ENCODE measurements at regions not wholly inside any gene's neighbourhood (a gene's known extent, or its start where the extent isn't known, plus 50 kb on each side); places are given as distances from the start of the nearest gene placed in this dataset.

GRCh38 chr14:97442363-97442762 is 645.2 kb downstream of the VRK1 start:
- H3K9ac ChIP-seq (ENCODE audit: low read depth, low read length) = no peak overlapping the region
- no peaks in the 10 kb centered on the region for H3K9me3 ChIP-seq (ENCODE audit: insufficient read depth, low read depth, low read length)
- H3K27me3 ChIP-seq (ENCODE audit: insufficient read depth, low read length) = no peaks in the 10 kb centered on the region
- no peak overlapping the region for H3K4me3 ChIP-seq (ENCODE audit: low read length)
- H3K4me1 ChIP-seq (ENCODE audit: insufficient read depth, low read length) = no peaks in the 10 kb centered on the region
- no peak overlapping the region for H3K27ac ChIP-seq (ENCODE audit: low read length)
- no peaks in the 10 kb centered on the region for H3K36me3 ChIP-seq (ENCODE audit: insufficient read depth, low read depth, low read length)

- Histone ChIP-seq H3K27me3 (ENCODE audit: insufficient read depth, low read length) (no peaks in the 10 kb centered on the region), H3K4me1 (ENCODE audit: insufficient read depth, low read length) (no peaks in the 10 kb centered on the region), H3K27ac (ENCODE audit: low read length) (no peak overlapping the region), H3K9me3 (ENCODE audit: insufficient read depth, low read depth, low read length) (no peaks in the 10 kb centered on the region), H3K9ac (ENCODE audit: low read depth, low read length) (no peak overlapping the region), H3K36me3 (ENCODE audit: insufficient read depth, low read depth, low read length) (no peaks in the 10 kb centered on the region), H3K4me3 (ENCODE audit: low read length) (no peak overlapping the region)
These were observed 646.2 kb downstream of the VRK1 start for GRCh38 chr14:97443412-97443811.

GRCh38 chr14:97444248-97444647 is 647.1 kb downstream of the VRK1 start:
- Histone ChIP-seq H3K9ac (ENCODE audit: low read depth, low read length) (no peak overlapping the region), H3K27me3 (ENCODE audit: insufficient read depth, low read length) (no peaks in the 10 kb centered on the region), H3K4me1 (ENCODE audit: insufficient read depth, low read length) (no peaks in the 10 kb centered on the region), H3K4me3 (ENCODE audit: low read length) (no peak overlapping the region), H3K27ac (ENCODE audit: low read length) (no peak overlapping the region), H3K9me3 (ENCODE audit: insufficient read depth, low read depth, low read length) (no peaks in the 10 kb centered on the region), H3K36me3 (ENCODE audit: insufficient read depth, low read depth, low read length) (no peaks in the 10 kb centered on the region)

GRCh38 chr14:97445367-97445766 is 648.2 kb downstream of the VRK1 start:
- Histone ChIP-seq H3K4me3 (ENCODE audit: low read length) (no peak overlapping the region), H3K27me3 (ENCODE audit: insufficient read depth, low read length) (no peaks in the 10 kb centered on the region), H3K27ac (ENCODE audit: low read length) (no peak overlapping the region), H3K36me3 (ENCODE audit: insufficient read depth, low read depth, low read length) (no peaks in the 10 kb centered on the region), H3K4me1 (ENCODE audit: insufficient read depth, low read length) (no peaks in the 10 kb centered on the region), H3K9ac (ENCODE audit: low read depth, low read length) (no peak overlapping the region), H3K9me3 (ENCODE audit: insufficient read depth, low read depth, low read length) (no peaks in the 10 kb centered on the region)

- no peak overlapping the region for H3K27ac ChIP-seq (ENCODE audit: low read length)
- H3K4me3 ChIP-seq (ENCODE audit: low read length) = no peak overlapping the region
- no peaks in the 10 kb centered on the region for H3K4me1 ChIP-seq (ENCODE audit: insufficient read depth, low read length)
- H3K27me3 ChIP-seq (ENCODE audit: insufficient read depth, low read length) = no peaks in the 10 kb centered on the region
- no peak overlapping the region for H3K9ac ChIP-seq (ENCODE audit: low read depth, low read length)
- no peaks in the 10 kb centered on the region for H3K9me3 ChIP-seq (ENCODE audit: insufficient read depth, low read depth, low read length)
- no peaks in the 10 kb centered on the region for H3K36me3 ChIP-seq (ENCODE audit: insufficient read depth, low read depth, low read length)
These were observed 648.9 kb downstream of the VRK1 start for GRCh38 chr14:97446087-97446486.

- no peak overlapping the region for H3K4me3 ChIP-seq (ENCODE audit: low read length)
- peaks cover 13% of the 10 kb centered on the region for H3K27me3 ChIP-seq (ENCODE audit: insufficient read depth, low read length)
- no peaks in the 10 kb centered on the region for H3K4me1 ChIP-seq (ENCODE audit: insufficient read depth, low read length)
- H3K9ac ChIP-seq (ENCODE audit: low read depth, low read length) = no peak overlapping the region
- H3K27ac ChIP-seq (ENCODE audit: low read length) = no peak overlapping the region
- no peaks in the 10 kb centered on the region for H3K36me3 ChIP-seq (ENCODE audit: insufficient read depth, low read depth, low read length)
- no peaks in the 10 kb centered on the region for H3K9me3 ChIP-seq (ENCODE audit: insufficient read depth, low read depth, low read length)
These were observed 655.1 kb downstream of the VRK1 start for GRCh38 chr14:97452314-97452713.

- Histone ChIP-seq H3K27me3 (ENCODE audit: insufficient read depth, low read length) (peaks cover 29% of the 10 kb centered on the region), H3K36me3 (ENCODE audit: insufficient read depth, low read depth, low read length) (no peaks in the 10 kb centered on the region), H3K27ac (ENCODE audit: low read length) (no peak overlapping the region), H3K4me1 (ENCODE audit: insufficient read depth, low read length) (peaks cover under 1% of the 10 kb centered on the region; the same call in 1 of the 2 replicates), H3K9me3 (ENCODE audit: insufficient read depth, low read depth, low read length) (no peaks in the 10 kb centered on the region), H3K9ac (ENCODE audit: low read depth, low read length) (no peak overlapping the region), H3K4me3 (ENCODE audit: low read length) (no peak overlapping the region)
These were observed 656.8 kb downstream of the VRK1 start for GRCh38 chr14:97453991-97454390.

- Histone ChIP-seq H3K4me1 (ENCODE audit: insufficient read depth, low read length) (peaks cover 5% of the 10 kb centered on the region; the same call in 1 of the 2 replicates), H3K4me3 (ENCODE audit: low read length) (no peak overlapping the region), H3K27ac (ENCODE audit: low read length) (no peak overlapping the region), H3K27me3 (ENCODE audit: insufficient read depth, low read length) (peaks cover 36% of the 10 kb centered on the region), H3K9ac (ENCODE audit: low read depth, low read length) (no peak overlapping the region), H3K36me3 (ENCODE audit: insufficient read depth, low read depth, low read length) (no peaks in the 10 kb centered on the region), H3K9me3 (ENCODE audit: insufficient read depth, low read depth, low read length) (no peaks in the 10 kb centered on the region)
These were observed 659.3 kb downstream of the VRK1 start for GRCh38 chr14:97456462-97456861.

GRCh38 chr14:97456958-97457357 is 659.8 kb downstream of the VRK1 start:
- Histone ChIP-seq H3K4me3 (ENCODE audit: low read length) (no peak overlapping the region), H3K36me3 (ENCODE audit: insufficient read depth, low read depth, low read length) (no peaks in the 10 kb centered on the region), H3K27ac (ENCODE audit: low read length) (no peak overlapping the region), H3K9me3 (ENCODE audit: insufficient read depth, low read depth, low read length) (peaks cover 4% of the 10 kb centered on the region), H3K9ac (ENCODE audit: low read depth, low read length) (no peak overlapping the region), H3K27me3 (ENCODE audit: insufficient read depth, low read length) (peaks cover 36% of the 10 kb centered on the region), H3K4me1 (ENCODE audit: insufficient read depth, low read length) (peaks cover 5% of the 10 kb centered on the region; the same call in 1 of the 2 replicates)

GRCh38 chr14:97457575-97458085 is 660.4 kb downstream of the VRK1 start:
- Histone ChIP-seq H3K36me3 (ENCODE audit: insufficient read depth, low read depth, low read length) (no peaks in the 10 kb centered on the region), H3K4me1 (ENCODE audit: insufficient read depth, low read length) (peaks cover 5% of the 10 kb centered on the region; the same call in 1 of the 2 replicates), H3K27ac (ENCODE audit: low read length) (no peak overlapping the region), H3K4me3 (ENCODE audit: low read length) (no peak overlapping the region), H3K9me3 (ENCODE audit: insufficient read depth, low read depth, low read length) (peaks cover 11% of the 10 kb centered on the region), H3K9ac (ENCODE audit: low read depth, low read length) (no peak overlapping the region), H3K27me3 (ENCODE audit: insufficient read depth, low read length) (peaks cover 36% of the 10 kb centered on the region)

- Histone ChIP-seq H3K27ac (ENCODE audit: low read length) (no peak overlapping the region), H3K36me3 (ENCODE audit: insufficient read depth, low read depth, low read length) (no peaks in the 10 kb centered on the region), H3K9ac (ENCODE audit: low read depth, low read length) (no peak overlapping the region), H3K27me3 (ENCODE audit: insufficient read depth, low read length) (peaks cover 36% of the 10 kb centered on the region), H3K4me3 (ENCODE audit: low read length) (peak overlapping the region; percentile 72), H3K4me1 (ENCODE audit: insufficient read depth, low read length) (peaks cover 5% of the 10 kb centered on the region; the same call in 1 of the 2 replicates), H3K9me3 (ENCODE audit: insufficient read depth, low read depth, low read length) (peaks cover 14% of the 10 kb centered on the region)
These were observed 661.1 kb downstream of the VRK1 start for GRCh38 chr14:97458255-97458654.

GRCh38 chr14:97458661-97459579 is 661.7 kb downstream of the VRK1 start:
- H3K9me3 ChIP-seq (ENCODE audit: insufficient read depth, low read depth, low read length) = peaks cover 14% of the 10 kb centered on the region

More at GRCh38 chr14:97458661-97459579, 661.7 kb downstream of the VRK1 start:
- peaks cover 36% of the 10 kb centered on the region for H3K27me3 ChIP-seq (ENCODE audit: insufficient read depth, low read length)
- H3K4me3 ChIP-seq (ENCODE audit: low read length) = peak overlapping the region; percentile 72
- H3K4me1 ChIP-seq (ENCODE audit: insufficient read depth, low read length) = peaks cover 5% of the 10 kb centered on the region; the same call in 1 of the 2 replicates
- no peak overlapping the region for H3K27ac ChIP-seq (ENCODE audit: low read length)
- H3K36me3 ChIP-seq (ENCODE audit: insufficient read depth, low read depth, low read length) = no peaks in the 10 kb centered on the region
- H3K9ac ChIP-seq (ENCODE audit: low read depth, low read length) = no peak overlapping the region
